OCI-LY3 (cell line): ENCODE measurements at regions not wholly inside any gene's neighbourhood (a gene's known extent, or its start where the extent isn't known, plus 50 kb on each side); places are given as distances from the start of the nearest gene placed in this dataset.

ENCODE experiments used
- EZH2phosphoT487 ChIP-seq: fragments of 200-600 bp; shearing (Covaris generic); IDR thresholded peaks from 2 replicates; pipeline ENCODE4 v1.6.1; 2018; ENCODE audit warnings: antibody characterized with exemption, mixed run types, low read depth
- TF ChIP-seq, protein P1 (sequence below): fragments of 200-600, 300-600 bp; sonication (generic); IDR thresholded peaks from 2 replicates; pipeline ENCODE4 v1.5.1; 2014; ENCODE audit warnings: antibody characterized with exemption, low read length, low read depth

DNA sequence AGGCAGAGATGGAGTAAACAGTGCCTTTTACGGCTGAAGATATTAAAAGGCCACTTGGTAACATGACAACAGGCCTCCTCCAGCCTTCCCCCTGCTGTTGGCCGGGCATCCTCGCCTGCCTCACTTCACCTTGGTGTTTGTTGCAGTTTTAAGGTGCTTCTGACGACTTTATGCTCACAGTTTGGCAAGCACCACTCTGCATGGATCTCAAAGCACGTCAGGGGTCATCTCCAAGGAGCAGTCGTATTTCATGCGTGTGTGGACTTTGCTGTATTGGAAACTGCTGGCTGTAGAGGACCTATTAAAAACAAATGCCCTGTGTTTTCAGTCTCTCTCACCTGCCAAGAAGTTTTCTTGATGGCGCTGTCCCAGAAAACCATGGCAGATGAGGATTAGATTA lies 483.1 kb downstream of the RPS24 start:
- TF ChIP-seq, protein P1, sequence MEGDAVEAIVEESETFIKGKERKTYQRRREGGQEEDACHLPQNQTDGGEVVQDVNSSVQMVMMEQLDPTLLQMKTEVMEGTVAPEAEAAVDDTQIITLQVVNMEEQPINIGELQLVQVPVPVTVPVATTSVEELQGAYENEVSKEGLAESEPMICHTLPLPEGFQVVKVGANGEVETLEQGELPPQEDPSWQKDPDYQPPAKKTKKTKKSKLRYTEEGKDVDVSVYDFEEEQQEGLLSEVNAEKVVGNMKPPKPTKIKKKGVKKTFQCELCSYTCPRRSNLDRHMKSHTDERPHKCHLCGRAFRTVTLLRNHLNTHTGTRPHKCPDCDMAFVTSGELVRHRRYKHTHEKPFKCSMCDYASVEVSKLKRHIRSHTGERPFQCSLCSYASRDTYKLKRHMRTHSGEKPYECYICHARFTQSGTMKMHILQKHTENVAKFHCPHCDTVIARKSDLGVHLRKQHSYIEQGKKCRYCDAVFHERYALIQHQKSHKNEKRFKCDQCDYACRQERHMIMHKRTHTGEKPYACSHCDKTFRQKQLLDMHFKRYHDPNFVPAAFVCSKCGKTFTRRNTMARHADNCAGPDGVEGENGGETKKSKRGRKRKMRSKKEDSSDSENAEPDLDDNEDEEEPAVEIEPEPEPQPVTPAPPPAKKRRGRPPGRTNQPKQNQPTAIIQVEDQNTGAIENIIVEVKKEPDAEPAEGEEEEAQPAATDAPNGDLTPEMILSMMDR, result no peak
- no peak for TF ChIP-seq EZH2phosphoT487
